T follicular helper cell (primary cell): ENCODE measurements at regions not wholly inside any gene's neighbourhood (a gene's known extent, or its start where the extent isn't known, plus 50 kb on each side); places are given as distances from the start of the nearest gene placed in this dataset.

ENCODE experiments used
- DNase-seq: peaks from one replicate; pipeline ENCODE4 v3.0.0-alpha.2; 2020; ENCODE audit warnings: low read depth

DNA sequence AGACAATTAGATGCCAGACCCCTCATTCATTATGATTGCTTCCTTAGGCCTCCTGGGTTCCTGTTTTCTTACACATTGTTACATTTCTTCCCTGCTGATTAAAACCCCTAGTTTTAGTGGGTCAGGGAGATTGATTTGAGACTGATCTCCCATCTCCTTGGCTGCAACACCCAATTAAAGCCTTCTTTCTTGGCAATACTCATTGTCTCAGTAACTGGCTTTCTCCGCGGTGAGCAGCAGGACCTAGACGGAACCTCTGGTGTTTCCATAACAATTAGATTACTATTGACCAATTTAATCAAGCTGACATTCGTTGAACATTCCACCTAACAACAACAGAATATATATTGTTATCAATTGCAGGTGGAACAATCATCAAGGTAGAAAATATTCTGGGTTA, 1676.4 kb upstream of the SLC39A10 start:
- no peak for DNase-seq

DNA sequence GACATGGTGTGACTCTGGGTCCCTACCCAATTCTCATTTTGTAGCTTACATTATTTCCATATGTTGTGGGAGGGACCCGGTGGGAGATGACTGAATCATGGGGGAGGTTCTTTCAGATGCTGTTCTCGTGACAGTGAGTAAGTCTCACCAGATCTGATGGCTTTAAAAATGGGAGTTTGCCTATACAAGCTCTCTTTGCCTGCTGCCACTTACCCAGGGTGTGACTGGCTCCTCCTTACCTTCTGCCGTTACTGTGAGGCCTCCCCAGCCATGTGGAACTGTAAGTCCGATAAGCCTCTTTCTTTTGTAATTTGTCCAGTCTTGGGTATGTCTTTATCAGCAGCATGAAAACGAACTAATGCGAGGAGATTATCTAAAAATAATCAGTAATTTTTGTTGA, 1683.2 kb upstream of the SLC39A10 start:
- no peak for DNase-seq

DNA sequence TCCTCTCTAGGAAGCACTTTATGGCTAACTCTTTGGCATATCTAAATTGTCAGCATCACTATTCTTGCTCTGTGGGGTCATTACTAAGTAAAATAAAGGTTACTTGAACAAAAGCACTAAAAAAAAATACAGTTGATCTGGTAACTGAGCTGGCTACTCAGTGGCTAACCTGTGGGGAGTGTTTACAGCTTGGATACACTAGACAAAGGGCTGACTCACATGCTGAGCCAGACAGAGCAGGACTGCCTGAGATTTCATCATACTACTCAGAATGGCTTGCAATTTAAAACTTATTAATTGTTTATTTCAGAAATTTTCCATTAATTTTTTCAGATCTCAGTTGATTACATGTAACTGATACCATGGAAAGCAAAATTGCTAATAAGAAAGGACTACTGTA, 1690.4 kb upstream of the SLC39A10 start:
- DNase-seq, result no peak

DNA sequence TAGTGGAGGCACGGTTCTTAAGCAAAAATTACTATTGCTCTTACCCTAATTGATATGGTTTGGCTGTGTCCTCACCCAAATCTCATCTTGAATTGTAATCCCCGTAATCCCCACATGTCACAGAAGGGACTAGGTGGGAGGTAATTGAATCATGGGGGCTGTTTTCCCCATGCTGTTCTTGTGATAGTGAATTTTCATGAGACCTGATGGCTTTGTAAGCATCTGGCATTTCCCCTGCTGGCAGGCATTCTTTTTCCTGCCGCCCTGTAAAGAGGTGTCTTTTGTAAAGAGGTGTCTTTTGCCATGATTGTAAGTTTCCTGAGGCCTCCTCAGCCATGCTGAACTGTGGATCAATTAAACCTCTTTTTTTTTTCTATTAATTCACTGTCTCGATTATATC, 1691.8 kb upstream of the SLC39A10 start:
- no peak for DNase-seq

DNA sequence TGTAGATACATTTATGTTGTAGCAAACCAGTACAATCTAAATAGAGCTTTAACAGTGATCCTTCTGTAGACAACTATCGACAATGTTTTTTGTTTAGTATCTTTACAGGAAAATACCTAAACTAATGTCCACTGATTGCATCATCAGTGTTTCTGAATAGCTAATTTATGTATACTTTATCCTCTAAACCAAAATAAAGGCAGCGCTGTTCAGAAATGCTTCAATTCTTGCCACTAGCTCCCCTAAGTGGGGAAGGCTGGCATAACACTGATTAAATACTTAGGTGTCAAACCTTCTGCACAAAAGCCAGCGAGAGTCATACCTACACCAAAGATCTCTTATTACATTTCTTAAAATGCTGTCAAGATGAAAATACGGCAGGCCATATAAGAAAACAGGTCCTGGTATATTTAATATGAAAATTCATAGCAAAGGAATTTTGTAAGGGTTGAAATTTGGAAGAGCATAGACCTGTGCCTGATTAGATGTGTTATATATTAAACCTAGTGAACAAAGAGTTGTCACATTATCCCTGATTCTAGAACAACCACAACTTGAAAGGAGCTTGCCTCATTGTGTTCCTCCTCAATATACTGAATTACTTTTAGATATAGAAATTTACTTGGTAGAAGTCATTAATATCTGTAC, 1693.4 kb upstream of the SLC39A10 start:
- DNase-seq, result no peak

DNA sequence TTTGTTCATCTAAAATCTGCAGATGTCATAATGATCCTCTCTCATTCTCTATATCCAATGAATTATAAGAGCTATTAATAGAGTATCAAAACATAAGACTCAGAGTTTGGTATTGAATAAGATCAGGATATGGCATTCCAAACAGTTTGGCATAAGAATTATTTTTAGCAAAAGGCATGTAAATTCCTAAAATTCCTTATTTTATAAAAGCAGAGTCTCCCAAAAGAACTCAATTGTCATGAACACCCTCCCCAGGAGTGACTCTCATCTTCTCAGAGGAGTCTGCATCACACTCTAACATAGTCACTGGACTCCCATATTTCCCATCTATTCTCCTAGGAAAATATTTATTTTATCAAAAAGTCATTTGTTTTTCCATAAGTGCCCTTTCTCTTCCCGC, 1710.2 kb upstream of the SLC39A10 start:
- no peak for DNase-seq

DNA sequence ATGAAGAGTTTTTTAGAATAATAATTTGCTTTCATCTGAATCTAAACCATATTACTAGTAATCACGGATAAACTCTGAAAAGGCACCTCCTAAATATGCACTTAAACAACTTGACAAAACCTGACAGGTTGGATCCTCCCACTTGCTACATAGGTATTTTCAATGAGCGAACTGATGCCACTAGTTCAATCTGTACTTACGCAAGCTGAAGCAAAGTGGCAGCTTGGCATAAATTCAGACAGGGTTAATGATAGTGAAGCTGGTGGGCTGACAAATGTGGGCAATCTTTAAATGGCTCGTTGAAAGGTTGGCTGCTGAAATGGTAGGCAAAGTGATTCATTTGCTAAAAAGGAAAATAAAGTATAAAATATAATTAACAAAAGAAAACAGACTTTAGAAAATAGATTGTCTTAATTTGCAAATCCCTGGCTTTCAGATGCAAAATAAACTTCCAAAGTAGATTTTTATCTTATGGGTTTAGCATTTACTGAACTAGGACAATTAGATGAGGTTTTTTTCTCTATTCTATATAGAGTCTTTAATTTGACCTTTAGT, 1713.5 kb upstream of the SLC39A10 start:
- DNase-seq, result no peak

DNA sequence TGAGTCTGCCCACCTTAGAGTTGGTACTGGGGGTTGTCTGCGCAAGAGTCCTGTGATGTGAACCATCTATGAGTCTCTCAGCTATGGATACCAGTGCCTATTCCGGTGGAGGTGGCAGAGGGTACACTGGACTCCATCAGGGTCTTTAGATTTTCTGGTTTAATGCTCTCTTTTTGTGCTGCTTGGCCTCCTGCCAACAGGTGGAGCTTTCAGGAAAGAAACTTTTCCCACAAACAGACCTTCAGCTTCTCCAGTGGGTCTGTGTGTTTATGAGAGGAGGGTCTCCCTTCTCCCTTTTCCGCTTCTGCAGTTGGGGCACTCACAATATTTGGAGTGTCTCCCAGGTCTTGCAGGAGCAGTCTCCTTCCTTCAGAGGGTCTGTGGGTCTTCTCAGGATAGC, 1721.9 kb upstream of the SLC39A10 start:
- no peak for DNase-seq

DNA sequence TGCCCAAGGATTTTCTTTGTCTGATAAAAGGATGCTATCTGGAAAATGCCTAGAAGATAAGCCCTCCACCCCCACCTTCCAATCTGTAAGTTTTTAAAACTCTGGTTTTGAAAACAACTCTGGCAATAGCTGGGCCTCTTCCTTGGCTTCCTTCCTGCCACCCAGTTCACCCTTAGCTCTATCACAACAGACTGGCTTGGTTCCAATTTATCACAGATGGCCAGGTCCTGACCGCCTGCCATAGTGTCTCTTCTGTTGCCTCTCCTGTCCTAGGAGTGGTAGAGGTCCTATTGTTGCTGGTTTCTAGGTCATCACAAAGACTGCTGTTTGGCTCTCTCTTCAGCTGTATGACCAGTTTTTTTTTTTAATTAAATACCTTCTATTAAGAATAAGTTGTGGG, 1727.9 kb upstream of the SLC39A10 start:
- DNase-seq, result no peak

DNA sequence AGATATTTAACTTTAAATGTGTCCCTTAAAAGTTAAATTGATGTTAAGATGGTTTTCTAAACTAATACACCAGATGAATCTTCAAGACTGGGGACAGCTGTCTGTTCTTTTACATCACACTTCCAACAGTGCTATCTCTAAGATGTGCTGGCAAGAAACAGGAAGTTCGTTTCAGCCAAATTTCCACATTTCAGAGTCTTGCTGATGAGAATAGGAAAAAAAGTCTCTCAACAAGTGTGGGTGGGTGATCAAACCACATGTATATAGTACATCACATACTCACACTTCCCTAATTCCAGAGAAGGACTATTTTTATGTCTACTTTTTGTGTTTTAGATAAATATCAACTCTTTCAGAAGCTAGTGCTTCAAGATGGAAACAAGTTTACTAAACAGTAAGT, 1712.8 kb upstream of the TMEFF2 start:
- no peak for DNase-seq

DNA sequence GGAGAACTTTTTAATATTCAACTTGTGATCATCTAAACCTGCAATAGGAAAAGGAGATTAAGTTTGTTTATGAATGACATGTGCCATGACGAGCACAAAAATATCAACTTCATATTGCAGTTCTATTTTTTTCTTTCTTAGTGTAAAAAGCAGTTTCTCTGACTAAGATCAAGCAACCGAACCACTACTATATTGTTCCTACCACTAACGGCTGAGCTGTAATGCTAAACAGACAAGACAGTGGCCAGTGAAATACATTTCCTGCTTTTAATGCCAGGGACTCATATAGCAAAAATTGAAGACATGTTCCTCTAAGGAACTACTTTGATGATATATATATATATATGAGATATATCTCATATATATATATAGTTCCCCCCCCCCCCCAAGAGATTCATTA, 1705.6 kb upstream of the TMEFF2 start:
- DNase-seq, result no peak

DNA sequence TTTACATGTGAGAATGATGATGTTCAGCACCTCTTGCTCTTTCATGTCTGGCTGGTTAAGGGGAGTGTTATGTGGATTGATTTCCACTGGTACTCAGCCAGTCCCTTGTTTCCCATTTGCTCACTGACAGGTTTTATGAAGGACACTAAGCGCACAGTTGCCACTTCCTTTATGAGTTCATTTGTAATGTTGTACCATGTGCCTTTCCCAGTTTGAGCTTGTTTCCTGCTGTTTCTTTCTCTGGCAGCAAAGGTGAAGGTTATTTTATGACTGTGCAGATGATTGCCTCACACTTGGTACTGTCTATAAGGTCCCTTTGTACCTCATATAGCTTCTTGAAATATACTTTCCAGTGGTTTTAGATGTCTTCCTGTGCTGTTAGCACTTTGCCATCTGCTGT, 1700.5 kb upstream of the TMEFF2 start:
- no peak for DNase-seq

DNA sequence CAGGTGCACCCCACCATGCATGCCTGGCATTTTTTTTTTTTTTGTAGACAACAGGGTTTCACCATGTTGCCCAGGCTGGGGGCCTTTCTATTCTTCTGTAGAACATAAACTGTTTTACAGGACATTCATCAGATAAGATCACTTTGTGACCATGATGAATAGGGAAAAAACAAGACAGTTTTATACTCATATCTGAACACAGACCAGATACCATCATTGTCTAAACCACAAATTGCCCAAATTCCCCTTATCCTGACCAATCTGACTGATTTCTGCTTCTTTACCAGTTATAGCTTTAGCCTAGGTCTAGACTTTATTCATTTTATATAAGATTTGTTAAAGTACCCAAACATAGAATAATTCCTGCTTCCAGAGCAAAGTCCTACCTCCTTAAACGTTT, 1699.3 kb upstream of the TMEFF2 start:
- no peak for DNase-seq

DNA sequence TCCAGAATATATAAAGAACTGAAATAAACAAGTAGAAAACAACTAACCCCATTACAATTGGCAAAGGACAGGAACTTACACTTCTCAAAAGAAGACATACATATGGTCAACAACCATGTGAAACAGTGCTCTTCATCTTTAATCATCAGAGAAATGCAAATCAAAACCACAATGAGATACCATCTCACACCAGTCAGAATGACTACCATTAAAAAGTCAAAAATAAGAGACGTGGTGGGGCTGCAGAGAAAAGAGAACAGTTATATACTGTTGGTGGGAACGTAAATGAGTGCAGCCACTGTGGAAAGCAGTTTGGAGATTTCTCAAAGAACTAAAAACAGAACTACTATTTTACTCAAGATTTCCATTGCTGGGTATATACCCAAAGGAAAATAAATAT, 1696.3 kb upstream of the TMEFF2 start:
- no peak for DNase-seq

DNA sequence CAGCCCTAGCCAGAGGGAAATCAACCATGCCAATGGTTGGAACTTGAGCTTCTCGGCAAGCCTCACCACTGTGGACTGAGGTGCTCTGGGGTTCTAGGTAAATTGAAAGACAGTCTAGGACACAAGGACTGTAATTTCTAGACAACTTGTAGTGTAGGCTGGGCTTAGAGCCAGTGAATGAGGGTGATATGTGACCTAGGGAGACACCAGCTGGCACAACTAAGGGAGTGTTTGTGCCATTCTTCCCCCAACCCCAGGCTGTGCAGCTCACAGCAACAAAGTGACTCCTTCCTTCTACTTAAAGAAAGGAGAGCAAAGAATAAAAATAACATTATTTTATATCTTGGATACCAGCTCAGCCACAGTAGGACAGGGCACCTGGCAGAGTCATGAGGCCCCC, 1690.7 kb upstream of the TMEFF2 start:
- DNase-seq, result no peak

DNA sequence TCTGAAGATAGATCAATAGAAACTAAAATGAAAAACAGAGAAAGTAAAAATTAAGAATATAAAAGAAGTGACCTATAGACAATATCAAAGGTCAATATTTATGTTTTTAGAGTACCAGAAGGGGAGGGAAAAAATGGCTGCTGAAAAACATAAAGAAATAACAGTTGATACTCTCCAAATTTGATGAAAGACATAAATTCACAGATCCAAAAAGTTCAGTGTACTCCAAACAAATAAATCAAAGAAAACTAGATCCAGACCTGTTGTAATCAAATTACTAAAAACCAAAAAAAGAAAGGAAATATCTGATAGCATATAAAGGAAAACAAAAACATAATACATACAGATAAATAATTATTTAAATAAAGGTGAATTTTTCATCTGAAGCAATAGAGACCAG, 1689.1 kb upstream of the TMEFF2 start:
- DNase-seq, result no peak

DNA sequence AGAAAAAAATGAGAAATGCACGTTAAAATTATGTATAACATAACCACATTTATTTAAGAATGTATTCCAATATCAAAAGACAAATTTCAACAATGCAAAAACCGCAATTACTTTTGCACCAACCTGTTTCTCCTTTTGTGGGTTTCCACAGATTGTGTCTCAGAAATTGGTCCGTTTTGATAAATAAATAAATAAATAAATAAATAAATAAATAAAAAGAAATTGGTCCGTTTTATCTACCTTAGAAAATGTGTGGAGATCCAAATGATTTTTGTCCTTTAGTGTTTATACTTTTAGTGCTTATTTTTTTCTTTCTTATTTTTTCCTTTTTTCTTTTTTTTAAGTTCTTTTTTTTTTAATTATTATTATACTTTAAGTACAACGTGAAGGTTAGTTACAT, 1682.2 kb upstream of the TMEFF2 start:
- DNase-seq, result no peak

DNA sequence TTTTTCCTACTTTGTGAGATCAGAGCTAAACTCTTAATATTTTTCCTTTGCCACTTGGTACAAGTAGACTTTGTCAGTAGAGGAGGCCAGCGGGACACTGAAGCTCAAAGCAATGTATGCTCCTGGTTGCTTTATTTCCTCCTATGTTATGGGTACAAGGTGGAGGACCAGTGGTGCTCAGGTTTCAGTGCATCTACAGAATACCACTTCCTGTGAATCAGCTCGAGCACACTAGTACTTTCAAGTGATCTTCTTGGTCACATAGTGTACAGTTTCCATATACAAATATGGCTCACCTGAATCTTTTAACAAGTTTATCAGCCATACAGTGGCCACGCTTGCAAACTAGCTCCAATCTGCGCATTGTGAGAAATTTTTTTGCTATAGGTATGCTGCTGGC, 1674.8 kb upstream of the TMEFF2 start:
- DNase-seq, result no peak

DNA sequence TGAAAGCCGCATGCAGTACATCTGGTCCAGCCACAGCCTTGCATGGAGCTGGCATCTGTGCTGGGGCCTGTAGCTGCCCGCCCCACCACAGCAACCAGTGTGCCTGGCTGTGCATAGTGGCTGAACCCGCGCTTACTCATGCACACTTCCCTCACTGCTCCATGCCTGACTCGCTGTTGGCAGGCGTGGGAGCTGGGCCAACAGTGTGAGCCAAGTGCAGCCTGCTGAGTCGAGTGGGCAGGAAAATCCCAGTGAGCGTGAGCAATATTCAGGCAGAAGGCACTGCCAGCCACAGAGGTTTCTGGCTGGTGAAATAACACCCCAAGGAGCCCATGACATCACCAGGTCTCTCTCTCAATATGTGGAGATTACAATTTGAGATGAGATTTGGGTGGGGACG, 1674.1 kb upstream of the TMEFF2 start:
- no peak for DNase-seq

DNA sequence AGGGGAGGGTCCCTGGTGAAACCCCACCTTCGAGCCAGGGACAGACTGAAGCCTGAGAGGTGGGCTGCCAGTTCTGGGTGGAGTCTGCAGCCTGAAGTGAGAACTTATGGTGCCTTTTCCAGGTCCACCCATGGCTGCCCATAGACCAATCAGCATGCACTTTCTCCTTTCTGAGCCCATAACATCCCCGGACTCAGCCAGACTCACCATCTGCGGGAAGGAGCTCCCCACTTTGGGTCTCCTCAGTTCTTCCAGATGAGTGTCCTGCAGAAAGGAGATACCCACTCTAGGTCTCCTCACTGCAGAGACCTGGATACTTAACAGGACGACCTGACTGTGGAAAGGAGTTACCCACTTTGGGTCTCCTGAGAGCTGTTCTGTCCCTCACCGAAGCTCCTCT, 1673.4 kb upstream of the TMEFF2 start:
- DNase-seq, result no peak

DNA sequence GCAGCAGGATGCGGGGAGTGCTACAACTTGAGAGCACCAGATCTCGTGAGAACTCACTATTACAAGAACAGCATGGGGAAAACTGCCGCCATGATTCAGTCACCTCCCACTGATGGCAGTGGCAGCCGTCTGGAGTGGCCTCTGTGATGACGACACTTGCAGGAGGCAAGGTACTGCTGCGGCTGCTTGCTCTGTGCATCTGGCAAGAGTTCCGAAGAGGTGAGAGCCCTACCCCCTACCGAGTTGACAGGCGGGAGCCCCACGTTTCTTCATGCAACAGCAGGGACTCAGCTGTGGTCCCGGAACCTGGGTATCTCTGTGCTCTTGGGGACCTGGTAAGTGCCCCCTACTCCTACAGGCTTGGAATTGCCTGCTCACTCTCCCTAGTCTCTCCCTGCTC, 1672.7 kb upstream of the TMEFF2 start:
- DNase-seq, result no peak

DNA sequence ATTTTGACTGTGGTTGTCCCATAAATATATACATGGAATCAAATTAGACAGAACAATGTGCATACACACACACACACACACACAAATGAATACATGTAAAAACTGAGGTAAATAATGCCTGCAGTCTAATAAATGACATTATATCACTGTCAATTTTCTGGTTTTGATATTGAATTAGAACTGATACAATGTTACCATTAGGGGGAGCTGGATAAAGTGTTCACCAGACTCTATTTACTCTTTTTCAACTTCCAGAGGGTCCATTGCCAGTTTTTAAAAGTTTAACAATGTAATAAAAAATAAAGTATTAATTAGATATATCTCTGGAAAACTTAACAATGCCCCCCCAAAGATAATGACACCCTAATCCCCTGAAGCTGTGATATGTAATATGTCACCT, 1666.8 kb upstream of the TMEFF2 start:
- no peak for DNase-seq

DNA sequence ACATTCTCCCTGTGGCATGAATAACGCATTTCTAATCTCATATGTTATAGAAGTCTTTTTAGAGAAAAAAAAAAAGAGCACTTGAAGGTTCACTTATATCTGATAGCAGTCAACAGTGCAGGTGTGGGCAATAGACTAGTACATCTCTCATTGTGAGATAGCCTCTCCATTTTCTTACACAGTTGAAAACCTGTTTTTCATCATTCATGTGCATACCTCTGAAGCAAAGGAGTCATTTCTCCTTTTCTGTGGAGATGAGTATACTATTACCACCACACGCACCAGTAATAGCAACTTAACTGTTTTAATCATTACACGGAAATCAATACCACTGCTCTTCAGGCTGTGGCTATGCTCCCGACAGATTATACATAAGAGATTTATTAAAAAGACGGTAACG, 1653.3 kb upstream of the TMEFF2 start:
- no peak for DNase-seq

DNA sequence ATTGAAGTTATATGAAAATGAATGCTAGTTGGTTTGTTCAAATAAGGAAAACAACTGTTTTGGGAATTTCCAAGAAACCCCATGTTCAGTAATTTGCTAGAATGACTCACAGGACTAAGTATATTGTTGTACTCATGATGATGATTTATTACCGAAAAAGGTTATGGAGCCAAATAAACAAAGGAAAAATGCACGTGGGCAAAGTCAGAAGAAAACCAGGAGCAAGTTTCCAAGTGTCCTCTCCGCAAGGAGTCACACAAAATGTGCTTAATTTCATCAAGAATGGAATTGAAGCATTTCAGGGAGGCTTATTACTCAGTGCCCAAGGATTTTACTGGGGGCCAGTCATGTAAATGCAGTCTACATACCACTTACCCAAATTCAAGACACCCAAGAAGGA, 1652.4 kb upstream of the TMEFF2 start:
- DNase-seq, result no peak

DNA sequence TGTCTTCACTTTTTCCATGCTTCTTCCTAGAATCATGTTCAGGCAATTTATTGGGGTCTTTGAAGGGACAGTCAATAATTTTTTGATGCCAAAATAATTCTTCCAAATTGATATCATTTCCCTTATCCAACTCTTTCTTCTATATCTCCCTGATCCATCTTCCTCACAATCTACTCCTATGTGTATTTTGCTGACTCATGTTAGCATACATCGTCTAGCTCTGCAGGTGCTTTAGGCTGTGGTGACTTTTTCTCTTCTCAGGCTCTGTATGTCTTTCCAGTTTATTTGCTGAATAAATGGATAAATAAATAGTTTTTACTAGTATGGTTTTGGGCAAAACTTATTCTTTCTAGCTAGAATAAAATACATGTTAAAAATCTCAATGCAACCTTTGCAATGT, 1650.9 kb upstream of the TMEFF2 start:
- no peak for DNase-seq
